SU-DHL-6 (cell line): ENCODE measurements at regions not wholly inside any gene's neighbourhood (a gene's known extent, or its start where the extent isn't known, plus 50 kb on each side); places are given as distances from the start of the nearest gene placed in this dataset.

Experiments used
- EZH2phosphoT487 ChIP-seq: fragments of 200-600 bp; sonication (generic), shearing (Covaris generic); conservative IDR thresholded peaks from 2 replicates; pipeline ENCODE4 v1.6.1; 2018; ENCODE audit warnings: mild to moderate bottlenecking, antibody characterized with exemption, low read length, moderate library complexity, mixed read lengths
- TF ChIP-seq, protein P1 (sequence below): fragments of 200-600 bp; sonication (generic); IDR thresholded peaks from one replicate; pipeline ENCODE4 v1.5.1; 2017; ENCODE audit warnings: antibody characterized with exemption, mild to moderate bottlenecking, low read length, moderate library complexity; ENCODE audit not compliant: insufficient read depth, poor library complexity, severe bottlenecking

DNA sequence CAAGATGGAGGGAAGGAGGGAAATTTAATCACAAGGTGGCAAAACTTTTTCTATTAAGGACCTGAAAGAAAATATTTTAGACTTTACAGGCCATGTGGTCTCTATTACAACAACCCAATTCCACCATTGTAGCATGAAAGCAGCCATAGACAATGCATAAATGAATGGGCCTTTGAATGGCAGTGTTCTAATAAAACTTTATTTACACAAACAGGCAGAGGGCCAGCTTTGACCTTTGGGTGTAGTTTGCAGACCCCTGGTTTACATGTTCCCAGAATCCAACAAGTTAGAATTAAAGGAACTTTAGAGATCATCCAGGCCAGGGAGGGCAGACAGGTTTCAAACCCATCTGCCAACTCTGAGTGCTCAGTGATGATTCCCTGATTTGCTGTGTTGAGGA lies 95.2 kb downstream of the BANF2 start:
- TF ChIP-seq, protein P1, sequence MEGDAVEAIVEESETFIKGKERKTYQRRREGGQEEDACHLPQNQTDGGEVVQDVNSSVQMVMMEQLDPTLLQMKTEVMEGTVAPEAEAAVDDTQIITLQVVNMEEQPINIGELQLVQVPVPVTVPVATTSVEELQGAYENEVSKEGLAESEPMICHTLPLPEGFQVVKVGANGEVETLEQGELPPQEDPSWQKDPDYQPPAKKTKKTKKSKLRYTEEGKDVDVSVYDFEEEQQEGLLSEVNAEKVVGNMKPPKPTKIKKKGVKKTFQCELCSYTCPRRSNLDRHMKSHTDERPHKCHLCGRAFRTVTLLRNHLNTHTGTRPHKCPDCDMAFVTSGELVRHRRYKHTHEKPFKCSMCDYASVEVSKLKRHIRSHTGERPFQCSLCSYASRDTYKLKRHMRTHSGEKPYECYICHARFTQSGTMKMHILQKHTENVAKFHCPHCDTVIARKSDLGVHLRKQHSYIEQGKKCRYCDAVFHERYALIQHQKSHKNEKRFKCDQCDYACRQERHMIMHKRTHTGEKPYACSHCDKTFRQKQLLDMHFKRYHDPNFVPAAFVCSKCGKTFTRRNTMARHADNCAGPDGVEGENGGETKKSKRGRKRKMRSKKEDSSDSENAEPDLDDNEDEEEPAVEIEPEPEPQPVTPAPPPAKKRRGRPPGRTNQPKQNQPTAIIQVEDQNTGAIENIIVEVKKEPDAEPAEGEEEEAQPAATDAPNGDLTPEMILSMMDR: no peak
- no peak for TF ChIP-seq EZH2phosphoT487
